HUES6 (cell line): ENCODE measurements at regions not wholly inside any gene's neighbourhood (a gene's known extent, or its start where the extent isn't known, plus 50 kb on each side); places are given as distances from the start of the nearest gene placed in this dataset.
"Not testable (repeated sequence)": the region's sequence is repeated elsewhere in the genome, so short reads cannot be mapped to it uniquely, and the experiment has no call there.

ENCODE experiments used
- H3K27ac ChIP-seq: 2 replicates; pipeline ENCODE4 v1.7.0; 2013; ENCODE audit warnings: low read depth, mild to moderate bottlenecking, low read length, inconsistent platforms
- H3K27me3 ChIP-seq: 2 replicates; pipeline ENCODE4 v1.6.1; 2013; ENCODE audit warnings: low read length; ENCODE audit not compliant: control insufficient read depth, insufficient read depth
- H3K36me3 ChIP-seq: 2 replicates; pipeline ENCODE4 v1.6.1; 2013; ENCODE audit warnings: low read length; ENCODE audit not compliant: control insufficient read depth, insufficient read depth
- H3K4me1 ChIP-seq: 2 replicates; pipeline ENCODE4 v1.6.1; 2013; ENCODE audit warnings: low read length; ENCODE audit not compliant: control insufficient read depth, insufficient read depth
- H3K4me3 ChIP-seq: 2 replicates; pipeline ENCODE4 v1.5.1; 2013; ENCODE audit warnings: low read depth, low read length
- H3K9ac ChIP-seq: one replicate; pipeline ENCODE4 v1.6.1; 2013; ENCODE audit warnings: mild to moderate bottlenecking, low read length
- H3K9me3 ChIP-seq: 2 replicates; pipeline ENCODE4 v1.6.1; 2013; ENCODE audit warnings: low read depth, low read length; ENCODE audit not compliant: control insufficient read depth, insufficient read depth

DNA sequence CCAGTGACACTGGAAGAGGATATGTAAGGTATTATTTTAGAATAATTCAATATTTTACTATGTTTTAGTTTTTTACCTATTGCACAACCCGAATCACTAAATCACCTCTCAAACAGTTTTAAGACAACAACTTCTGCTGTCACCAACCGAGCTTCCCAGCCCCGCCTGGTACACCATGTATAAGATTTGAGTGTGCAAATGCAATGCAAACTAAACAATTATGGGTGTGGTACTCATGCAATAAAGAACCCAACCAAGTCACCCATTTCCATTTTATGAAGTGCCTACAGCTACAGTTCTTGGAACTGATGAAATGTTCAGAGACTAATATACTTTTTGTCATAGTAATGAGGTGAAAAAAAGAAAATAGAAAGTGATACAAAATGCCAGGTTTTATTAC, 256.2 kb downstream of the TAFA4 start:
- Histone ChIP-seq H3K9ac (no peak overlapping the region), H3K9me3 (no peaks in the 10 kb centered on the region), H3K27me3 (no peaks in the 10 kb centered on the region), H3K4me3 (no peak overlapping the region), H3K36me3 (no peaks in the 10 kb centered on the region), H3K27ac (no peak overlapping the region), H3K4me1 (no peaks in the 10 kb centered on the region)

GRCh38 chr3:68667346-68667745, 265.0 kb downstream of the TAFA4 start:
- Histone ChIP-seq H3K27ac (no peak overlapping the region), H3K4me3 (no peak overlapping the region), H3K27me3 (no peaks in the 10 kb centered on the region), H3K36me3 (no peaks in the 10 kb centered on the region), H3K9ac (no peak overlapping the region), H3K4me1 (peaks cover 14% of the 10 kb centered on the region), H3K9me3 (no peaks in the 10 kb centered on the region)

- no peaks in the 10 kb centered on the region for H3K9me3 ChIP-seq
- peaks cover 14% of the 10 kb centered on the region for H3K4me1 ChIP-seq
- no peak overlapping the region for H3K27ac ChIP-seq
- H3K9ac ChIP-seq, result no peak overlapping the region
- no peaks in the 10 kb centered on the region for H3K36me3 ChIP-seq
- H3K27me3 ChIP-seq, result no peaks in the 10 kb centered on the region
- H3K4me3 ChIP-seq, result no peak overlapping the region
Measured at GRCh38 chr3:68666429-68667136, 265.8 kb downstream of the TAFA4 start.

GRCh38 chr3:68664276-68664675, 268.1 kb downstream of the TAFA4 start:
- Histone ChIP-seq H3K27ac (no peak overlapping the region), H3K9me3 (no peaks in the 10 kb centered on the region), H3K27me3 (no peaks in the 10 kb centered on the region), H3K4me3 (no peak overlapping the region), H3K36me3 (no peaks in the 10 kb centered on the region), H3K9ac (no peak overlapping the region), H3K4me1 (peaks cover 14% of the 10 kb centered on the region)

- no peaks in the 10 kb centered on the region for H3K9me3 ChIP-seq
- H3K36me3 ChIP-seq, result no peaks in the 10 kb centered on the region
- H3K4me3 ChIP-seq, result no peak overlapping the region
- H3K9ac ChIP-seq, result no peak overlapping the region
- peaks cover 14% of the 10 kb centered on the region for H3K4me1 ChIP-seq
- H3K27ac ChIP-seq, result no peak overlapping the region
- H3K27me3 ChIP-seq, result no peaks in the 10 kb centered on the region
Measured at GRCh38 chr3:68662176-68662575, 270.2 kb downstream of the TAFA4 start.

DNA sequence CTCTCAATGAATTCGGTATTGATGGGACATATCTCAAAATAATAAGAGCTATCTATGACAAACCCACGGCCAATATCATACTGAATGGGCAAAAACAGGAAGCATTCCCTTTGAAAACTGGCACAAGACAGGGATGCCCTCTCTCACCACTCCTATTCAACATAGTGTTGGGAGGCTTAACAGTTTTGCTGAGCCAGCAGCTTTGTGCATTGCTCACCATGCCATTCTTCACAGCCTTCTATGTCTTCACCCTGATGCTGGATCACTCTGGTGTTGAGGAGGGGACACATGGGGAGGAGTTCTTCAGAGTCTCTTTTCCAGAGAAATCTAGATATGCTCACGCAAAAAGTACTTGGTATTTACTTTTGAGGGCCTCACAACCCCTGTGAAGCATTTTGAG, 281.7 kb downstream of the TAFA4 start:
- not testable (repeated sequence) for H3K36me3 ChIP-seq, H3K27me3 ChIP-seq, H3K27ac ChIP-seq, H3K4me3 ChIP-seq, H3K9me3 ChIP-seq, H3K9ac ChIP-seq, H3K4me1 ChIP-seq

DNA sequence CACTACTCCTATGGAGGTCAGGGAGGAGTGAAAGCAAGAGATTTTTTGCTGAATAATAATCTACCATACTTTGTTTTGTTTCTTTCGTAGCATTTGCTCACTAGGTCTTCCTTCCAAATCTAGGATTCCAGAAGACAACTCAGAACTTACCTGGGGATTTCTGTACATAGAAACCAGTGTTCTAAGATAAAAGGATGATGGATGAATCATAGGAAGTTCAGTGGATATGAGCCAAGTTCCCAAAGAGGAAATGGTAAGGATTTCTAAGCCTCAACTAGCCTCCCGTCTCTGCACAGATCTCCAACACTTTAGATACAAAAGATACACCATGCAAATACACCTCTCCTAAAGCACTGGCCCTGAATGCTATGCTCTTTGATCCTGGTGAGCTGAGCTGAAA, 283.9 kb downstream of the TAFA4 start:
- Histone ChIP-seq H3K36me3 (no peaks in the 10 kb centered on the region), H3K27me3 (no peaks in the 10 kb centered on the region), H3K27ac (no peak overlapping the region), H3K4me3 (no peak overlapping the region), H3K9me3 (no peaks in the 10 kb centered on the region), H3K9ac (no peak overlapping the region), H3K4me1 (no peaks in the 10 kb centered on the region)

DNA sequence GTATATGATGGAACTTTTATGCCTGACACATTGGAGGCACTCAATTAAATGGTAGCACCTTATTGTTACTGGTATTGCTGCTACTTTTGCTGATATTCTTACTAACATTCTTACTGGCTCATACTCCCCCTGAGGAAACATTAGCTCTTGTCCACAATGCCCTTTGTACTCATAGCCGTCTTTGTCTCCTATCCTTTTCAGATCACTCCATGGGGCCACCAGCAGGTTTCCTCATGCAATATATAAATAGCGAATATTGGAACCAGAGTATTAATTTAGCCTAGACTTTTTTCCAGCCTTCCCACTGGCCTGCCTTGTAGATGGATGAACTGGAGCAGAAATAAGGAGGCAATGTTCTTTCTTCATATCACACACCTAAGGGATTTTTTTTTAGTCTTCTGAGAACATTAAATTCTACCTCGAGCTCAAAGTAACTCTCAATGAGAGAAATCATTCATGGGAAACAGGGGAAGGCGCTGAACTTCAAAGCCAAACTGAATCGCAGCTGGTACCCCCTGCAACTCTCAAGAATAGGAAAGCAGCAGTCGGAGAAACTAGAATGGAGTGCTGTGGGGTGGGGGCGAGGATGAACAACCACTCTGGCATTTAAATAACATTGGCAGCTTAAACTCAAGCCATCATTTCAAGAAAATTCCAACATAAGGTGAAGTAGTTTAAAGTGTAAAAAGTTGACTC, 300.3 kb downstream of the TAFA4 start:
- peak overlapping the region; percentile 31; the same call in 1 of the 2 replicates for H3K27ac ChIP-seq
- H3K9me3 ChIP-seq, result peaks cover 12% of the 10 kb centered on the region
- H3K4me3 ChIP-seq, result peak overlapping the region; percentile 24; the same call in 1 of the 2 replicates
- H3K9ac ChIP-seq, result no peak overlapping the region
- H3K4me1 ChIP-seq, result peaks cover 21% of the 10 kb centered on the region
- H3K27me3 ChIP-seq, result no peaks in the 10 kb centered on the region
- no peaks in the 10 kb centered on the region for H3K36me3 ChIP-seq

DNA sequence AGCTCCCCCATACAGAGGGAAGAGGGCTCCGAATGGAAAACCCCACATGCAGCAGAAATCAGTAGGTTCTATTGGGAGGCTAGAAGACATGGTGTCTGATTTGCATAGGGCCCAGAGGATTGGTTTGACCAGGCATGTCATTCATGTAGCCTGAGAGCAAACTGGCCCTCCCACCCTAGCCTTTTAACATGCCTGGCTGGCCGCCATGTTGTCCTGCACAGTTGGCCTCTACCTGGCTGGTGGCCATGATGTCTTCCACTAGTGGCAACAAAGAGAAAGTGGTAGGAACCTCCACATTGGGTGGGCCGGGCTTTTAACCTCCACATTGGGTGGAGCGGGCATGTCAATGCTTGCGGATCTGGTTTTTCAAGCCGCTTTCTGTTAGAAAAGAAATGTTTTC, 312.1 kb downstream of the TAFA4 start:
- Histone ChIP-seq H3K27ac (no peak overlapping the region), H3K4me1 (no peaks in the 10 kb centered on the region), H3K36me3 (no peaks in the 10 kb centered on the region), H3K4me3 (no peak overlapping the region), H3K9ac (no peak overlapping the region), H3K27me3 (no peaks in the 10 kb centered on the region), H3K9me3 (no peaks in the 10 kb centered on the region)

DNA sequence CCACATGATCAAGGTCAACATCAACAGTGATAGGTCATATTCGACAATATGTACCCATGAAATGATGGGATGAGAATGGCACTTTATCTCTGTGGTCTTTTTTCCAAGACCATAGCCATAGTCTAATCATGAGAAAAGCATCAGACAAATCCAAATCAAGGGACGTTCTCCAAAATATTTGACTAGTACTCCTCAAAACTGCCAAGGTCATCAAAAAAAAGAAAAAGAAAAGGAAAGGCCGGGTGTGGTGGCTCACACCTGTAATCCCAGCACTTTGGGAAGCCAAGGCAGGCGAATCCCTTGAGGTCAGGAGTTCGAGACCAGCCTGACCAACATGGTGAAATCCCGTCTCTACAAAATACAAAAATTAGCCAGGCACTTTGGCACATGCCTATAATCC, 318.3 kb downstream of the TAFA4 start:
- no peaks in the 10 kb centered on the region for H3K27me3 ChIP-seq
- H3K27ac ChIP-seq, result no peak overlapping the region
- no peaks in the 10 kb centered on the region for H3K4me1 ChIP-seq
- H3K9ac ChIP-seq, result no peak overlapping the region
- H3K36me3 ChIP-seq, result no peaks in the 10 kb centered on the region
- H3K9me3 ChIP-seq, result peaks cover 14% of the 10 kb centered on the region
- no peak overlapping the region for H3K4me3 ChIP-seq

DNA sequence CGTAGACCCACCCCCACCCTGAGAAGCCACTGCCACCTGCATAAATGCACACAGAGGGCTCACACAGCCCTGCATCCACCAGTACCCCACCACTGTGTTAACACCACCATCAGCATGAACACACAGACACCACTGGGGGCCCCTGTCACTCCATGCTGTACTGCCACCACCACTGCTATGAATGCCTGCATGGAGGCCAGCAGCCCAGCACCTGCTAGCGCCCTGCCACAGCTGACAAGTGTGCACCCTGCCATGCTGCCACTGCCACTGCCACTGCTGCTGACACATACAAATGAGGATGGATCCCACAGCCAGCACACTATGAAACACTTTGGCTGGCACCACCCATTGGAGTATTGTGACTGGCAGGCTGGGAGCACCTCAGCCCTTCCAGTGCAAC, 361.0 kb downstream of the TAFA4 start:
- Histone ChIP-seq H3K27ac (no peak overlapping the region), H3K9ac (no peak overlapping the region), H3K9me3 (no peaks in the 10 kb centered on the region), H3K27me3 (no peaks in the 10 kb centered on the region), H3K4me3 (no peak overlapping the region), H3K4me1 (no peaks in the 10 kb centered on the region), H3K36me3 (no peaks in the 10 kb centered on the region)
